GM18505 (cell line): ENCODE measurements at regions not wholly inside any gene's neighbourhood (a gene's known extent, or its start where the extent isn't known, plus 50 kb on each side); places are given as distances from the start of the nearest gene placed in this dataset.

ENCODE experiments used
- ATAC-seq: cut with Tn5 transposase; IDR thresholded peaks from one replicate; pipeline ENCODE4 v1.9.1; 2021; ENCODE audit not compliant: unreplicated experiment
- POLR2A ChIP-seq: IDR thresholded peaks from 4 replicates; pipeline ENCODE4 v1.6.1; 2011; ENCODE audit warnings: borderline replicate concordance; ENCODE audit not compliant: insufficient read depth, insufficient read length; ENCODE audit errors: extremely low read depth

DNA sequence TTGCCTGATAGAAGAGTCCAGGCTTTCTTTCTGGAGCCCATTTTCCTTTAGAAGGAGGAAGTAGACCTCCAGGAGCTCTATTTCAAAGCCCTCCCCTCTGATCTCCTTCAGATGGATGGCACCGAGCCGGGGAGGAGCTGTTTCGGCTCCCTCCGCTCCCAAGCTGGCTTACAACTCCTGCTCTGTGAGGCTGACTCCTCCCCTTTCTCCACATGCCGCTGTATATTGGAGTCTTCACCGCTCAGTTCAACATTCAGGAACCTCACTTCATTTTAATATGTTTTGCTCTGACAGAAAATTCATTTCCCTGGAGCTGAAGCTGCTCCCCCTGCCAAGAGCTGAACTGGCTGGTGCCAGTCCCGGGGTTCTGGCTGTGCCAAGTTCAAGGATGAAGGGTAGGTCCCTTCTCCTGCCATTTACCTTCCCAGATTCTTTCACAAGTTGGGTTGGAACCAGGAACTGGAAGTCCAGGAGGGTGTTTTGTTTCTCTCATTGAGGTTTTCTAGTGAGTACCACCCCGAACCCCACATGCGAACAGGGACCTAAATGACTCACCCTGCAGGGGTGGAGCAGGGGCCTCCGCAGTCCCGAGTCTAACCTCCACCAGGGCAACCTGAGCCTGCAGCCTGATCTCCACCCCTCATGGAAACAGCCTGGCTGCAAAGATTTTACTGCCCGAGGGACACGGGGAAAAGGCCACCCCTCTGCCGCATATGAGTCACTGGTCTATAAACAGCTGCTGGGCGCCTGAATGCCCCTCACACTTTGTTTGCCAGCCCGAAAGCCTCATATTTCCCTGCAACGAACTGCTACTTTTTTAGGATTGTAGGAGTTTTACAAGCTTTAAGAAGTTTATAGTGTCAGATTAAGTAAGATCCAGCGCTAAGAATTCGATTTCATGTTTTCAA lies 68.6 kb upstream of the FOXA2 start:
- no peak for TF ChIP-seq POLR2A
- ATAC-seq: no peak

DNA sequence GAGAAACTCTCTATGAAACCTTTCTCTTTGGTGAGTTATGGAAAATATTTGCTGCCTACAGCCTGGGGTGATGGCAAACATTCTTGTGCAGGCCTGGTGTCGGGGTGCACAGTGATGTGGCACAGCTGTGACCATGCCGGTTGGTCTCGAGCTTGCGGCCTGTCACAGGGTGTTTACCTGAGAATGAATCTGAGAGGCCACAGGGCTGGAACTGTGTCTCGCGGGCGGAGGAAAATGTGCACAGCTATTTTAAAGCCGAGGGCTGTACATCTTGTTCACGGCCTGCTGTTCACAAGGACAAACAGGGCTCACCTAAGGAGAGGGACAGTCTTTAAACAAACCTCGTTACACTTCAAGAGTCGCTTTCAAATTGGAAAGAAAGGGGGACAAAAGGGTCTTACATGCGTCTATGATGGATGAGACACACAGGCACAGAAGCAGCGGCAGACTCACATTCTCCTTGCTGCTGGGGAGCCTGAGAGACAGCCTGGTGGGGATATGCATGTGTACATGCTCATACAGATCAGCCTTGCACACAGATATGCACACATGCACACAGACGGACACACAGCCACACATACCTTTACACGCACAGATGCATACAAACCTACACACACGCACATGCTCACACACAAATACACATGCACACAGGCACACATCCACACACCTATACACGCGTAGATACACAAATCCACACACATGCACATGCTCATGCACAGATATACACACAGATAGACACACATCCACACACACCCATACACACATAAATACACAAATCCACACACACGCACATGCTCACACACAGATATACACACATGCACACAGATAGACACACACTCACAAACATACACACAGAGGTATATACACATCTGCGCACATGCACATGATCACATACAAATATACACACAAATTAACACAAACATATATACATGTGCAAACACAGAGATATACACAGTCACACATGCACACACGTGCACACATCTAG lies 69.6 kb upstream of the FOXA2 start:
- TF ChIP-seq POLR2A: no peak
- ATAC-seq: no peak

DNA sequence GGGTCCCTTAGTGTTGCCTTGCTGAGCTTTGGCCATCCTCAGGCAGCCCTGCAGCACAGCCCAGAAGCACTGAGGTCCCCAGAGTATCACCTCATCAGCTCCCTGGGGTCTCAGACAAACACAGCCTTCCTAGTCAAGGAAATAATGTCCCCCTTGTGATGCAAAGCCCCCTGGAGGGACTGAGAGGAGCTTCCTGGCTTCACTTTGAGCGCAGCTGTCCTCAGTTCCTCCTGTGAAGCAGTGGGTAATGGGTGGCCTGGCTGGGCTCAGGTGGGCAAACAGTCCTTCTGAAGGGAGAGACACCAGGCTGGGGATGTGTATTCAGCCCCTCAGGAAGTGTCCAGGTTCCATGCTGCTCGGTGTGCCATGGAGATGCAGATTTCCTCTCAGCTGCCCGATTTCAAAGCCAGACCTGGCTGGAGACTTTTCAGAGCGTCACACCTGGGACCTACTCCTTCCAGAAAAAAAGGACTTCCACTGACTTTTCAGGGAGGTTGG lies 79.2 kb upstream of the FOXA2 start:
- TF ChIP-seq POLR2A: no peak
- ATAC-seq: no peak

GRCh38 chr20:22667198-22667597 lies 82.8 kb upstream of the FOXA2 start:
- TF ChIP-seq POLR2A: no peak
- no peak for ATAC-seq

- ATAC-seq: no peak
Observed at GRCh38 chr20:22672191-22672590, 87.8 kb upstream of the FOXA2 start.

DNA sequence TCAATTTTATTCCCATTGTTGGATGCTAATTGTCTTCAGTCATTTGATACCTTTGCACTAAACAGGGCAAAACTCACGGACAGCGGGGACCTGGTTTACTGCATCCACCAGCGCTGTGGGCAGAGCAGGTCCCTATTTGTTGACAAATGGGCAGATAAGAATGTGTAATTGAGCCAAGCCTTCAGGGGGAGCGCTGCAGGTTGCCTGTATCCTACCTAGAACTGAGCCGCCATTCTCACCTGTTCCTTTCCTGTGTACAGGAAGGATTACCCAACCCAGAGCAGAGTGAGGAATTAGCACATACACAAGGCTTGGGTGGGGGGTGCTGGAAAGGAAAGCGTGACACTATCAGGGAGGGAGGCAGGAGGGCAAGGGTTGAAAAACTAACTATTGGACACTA lies 89.1 kb upstream of the FOXA2 start:
- no peak for ATAC-seq
- TF ChIP-seq POLR2A: no peak

More at GRCh38 chr20:22672191-22672590, 87.8 kb upstream of the FOXA2 start:
- no peak for TF ChIP-seq POLR2A

DNA sequence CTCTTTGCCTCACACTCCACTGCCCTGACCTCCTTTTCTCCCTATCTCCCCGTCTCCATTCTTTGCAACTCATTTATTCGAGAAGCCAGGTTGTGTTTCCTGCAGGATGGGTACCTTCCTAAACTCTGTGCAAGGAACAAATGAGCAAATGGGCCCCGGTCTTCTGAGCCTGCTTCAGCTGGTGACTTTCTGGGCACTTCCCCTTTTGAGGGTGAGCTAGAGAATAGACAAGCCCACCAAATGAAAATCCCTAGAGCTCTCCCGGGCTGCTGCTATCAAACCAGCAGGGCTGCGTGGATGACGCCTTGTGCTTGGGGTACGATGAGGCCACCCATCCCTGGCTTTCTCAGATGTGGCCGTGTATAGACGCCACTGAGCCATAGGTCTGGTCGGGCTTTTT lies 91.0 kb upstream of the FOXA2 start:
- no peak for ATAC-seq
- TF ChIP-seq POLR2A: no peak

DNA sequence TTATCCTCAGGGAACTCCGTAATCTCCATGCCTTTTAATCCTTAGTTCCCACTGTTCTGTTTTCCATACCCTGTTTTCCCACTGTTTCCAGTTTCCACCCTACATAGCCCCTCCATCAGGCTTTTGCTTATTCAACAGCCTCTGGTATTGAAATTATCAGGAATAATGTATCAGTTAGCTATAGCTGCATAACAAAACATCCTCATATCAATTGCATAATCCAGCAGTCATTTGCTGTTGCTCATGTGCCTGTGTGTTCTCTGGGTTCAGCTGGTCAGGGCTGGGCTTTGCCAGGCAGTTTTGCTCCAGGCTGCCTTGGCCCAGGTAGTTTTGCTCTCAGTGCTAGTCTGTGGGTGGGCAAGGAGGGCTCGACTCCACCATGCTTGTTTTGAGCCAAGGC lies 94.3 kb upstream of the FOXA2 start:
- TF ChIP-seq POLR2A: no peak
- ATAC-seq: no peak

GRCh38 chr20:22679197-22679596 lies 94.8 kb upstream of the FOXA2 start:
- ATAC-seq: no peak
- TF ChIP-seq POLR2A: no peak

- ATAC-seq: no peak
- no peak for TF ChIP-seq POLR2A
Observed at GRCh38 chr20:22680031-22680740, 95.8 kb upstream of the FOXA2 start.

GRCh38 chr20:22681591-22682248 lies 97.3 kb upstream of the FOXA2 start:
- no peak for TF ChIP-seq POLR2A
- ATAC-seq: no peak

- no peak for ATAC-seq
- no peak for TF ChIP-seq POLR2A
Observed at GRCh38 chr20:22682381-22682780, 98.0 kb upstream of the FOXA2 start.

DNA sequence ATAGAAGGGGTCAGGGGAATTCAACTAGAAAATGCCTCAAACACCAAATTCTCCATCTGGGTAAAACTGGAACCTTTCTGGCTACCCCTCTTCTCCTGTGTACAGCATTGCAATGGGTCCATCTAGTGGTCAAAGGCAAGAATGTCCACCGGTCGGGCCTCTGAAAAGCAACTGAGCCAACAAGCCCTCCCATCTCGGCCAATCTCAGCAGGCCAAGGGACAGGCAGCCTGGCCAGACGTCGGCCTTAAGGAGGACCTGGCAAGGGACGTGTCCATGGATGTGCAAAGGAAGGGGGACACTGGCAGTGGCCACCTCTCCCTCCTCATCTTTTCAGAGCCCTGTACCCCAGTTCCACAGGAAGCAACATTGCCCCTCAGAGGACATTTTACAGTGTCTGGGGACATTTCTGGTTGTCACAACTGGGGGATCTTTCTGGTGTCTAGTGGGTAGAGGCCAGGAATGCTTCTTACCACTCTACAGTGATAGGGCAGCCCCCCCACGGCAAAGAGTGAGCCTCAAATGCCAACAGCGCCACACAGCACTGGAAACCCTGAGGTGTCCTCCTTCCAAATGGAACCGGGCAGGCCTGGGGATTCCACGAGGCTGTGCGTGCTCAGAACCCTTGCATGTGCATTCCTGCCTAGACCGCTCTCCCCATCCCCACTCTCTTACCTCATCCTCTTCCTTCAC lies 99.8 kb upstream of the FOXA2 start:
- ATAC-seq: peak; percentile 66
- no peak for TF ChIP-seq POLR2A
